Cardiac fibroblast (primary cell): ENCODE measurements at regions not wholly inside any gene's neighbourhood (a gene's known extent, or its start where the extent isn't known, plus 50 kb on each side); places are given as distances from the start of the nearest gene placed in this dataset.

ENCODE experiments used
- DNase-seq, 2 donors: peaks; one replicate each; pipeline versions ENCODE4 v3.0.0 to v3.0.0-alpha.2; 2010; ENCODE audit warnings: low read depth in 2 of 2
- H3K4me3 ChIP-seq, 2 donors: replicated peaks in 1 of 2; 1 replicate in 1 of 2; 2 replicates in 1 of 2; pipeline ENCODE4 v1.5.1; 2011; ENCODE audit warnings: low read depth in 2 of 2, low read length in 2 of 2, mild to moderate bottlenecking in 2 of 2, moderate library complexity in 1 of 2
- CTCF ChIP-seq: IDR thresholded peaks from one replicate; pipeline ENCODE4 v1.5.1; 2011; ENCODE audit warnings: low read depth, mild to moderate bottlenecking, low read length, inconsistent platforms

- no peak for DNase-seq
- no peak overlapping the region for H3K4me3 ChIP-seq
- TF ChIP-seq CTCF: no peak
These were observed 542.4 kb upstream of the ARX start for GRCh38 chrX:25558137-25558536.

- DNase-seq: no peak
- no peak overlapping the region for H3K4me3 ChIP-seq
- no peak for TF ChIP-seq CTCF
These were observed 545.4 kb upstream of the ARX start for GRCh38 chrX:25561190-25561589.

- TF ChIP-seq CTCF: no peak
- DNase-seq: no peak
- H3K4me3 ChIP-seq: no peak overlapping the region
These were observed 557.9 kb upstream of the ARX start for GRCh38 chrX:25573631-25574030.

GRCh38 chrX:25596921-25597320, 541.2 kb upstream of the MAGEB18 start:
- no peak overlapping the region for H3K4me3 ChIP-seq
- peak; percentile 16 to 32 for DNase-seq
- no peak for TF ChIP-seq CTCF

GRCh38 chrX:25597551-25597950, 540.6 kb upstream of the MAGEB18 start:
- no peak overlapping the region for H3K4me3 ChIP-seq
- DNase-seq: peak; percentile 21 to 62
- TF ChIP-seq CTCF: no peak

GRCh38 chrX:25599061-25599460, 539.1 kb upstream of the MAGEB18 start:
- TF ChIP-seq CTCF: no peak
- no peak overlapping the region for H3K4me3 ChIP-seq
- DNase-seq: peak; percentile 14 to 16

GRCh38 chrX:25600776-25601175, 537.4 kb upstream of the MAGEB18 start:
- H3K4me3 ChIP-seq: no peak overlapping the region
- peak; percentile 54 to 70 for DNase-seq
- no peak for TF ChIP-seq CTCF
